Vagina (tissue), 2 donors: ENCODE measurements at regions not wholly inside any gene's neighbourhood (a gene's known extent, or its start where the extent isn't known, plus 50 kb on each side); places are given as distances from the start of the nearest gene placed in this dataset.

Source experiments
- DNase-seq, 2 donors: peaks; one replicate each; pipeline ENCODE4 v3.0.0-alpha.2; 2017; ENCODE audit errors: extremely low spot score in 2 of 2
- H3K27ac ChIP-seq: fragments of 200-600 bp; sonication (generic); one replicate; pipeline ENCODE4 v1.5.1; 2019
- H3K27me3 ChIP-seq: fragments of 200-600 bp; sonication (generic); one replicate; pipeline ENCODE4 v1.5.1; 2019
- H3K36me3 ChIP-seq, 2 donors: fragments of 200-600 bp; sonication (generic); one replicate each; pipeline ENCODE4 v1.5.1; 2017 to 2019
- H3K4me1 ChIP-seq: fragments of 200-600 bp; sonication (generic); one replicate; pipeline ENCODE4 v1.5.1; 2019
- H3K4me3 ChIP-seq, 2 donors: fragments of 200-600 bp; sonication (generic); 1 replicate in 1 of 2; 2 replicates in 1 of 2; pipeline ENCODE4 v1.5.1; 2016 to 2019
- H3K9me3 ChIP-seq: fragments of 200-600 bp; sonication (generic); one replicate; pipeline ENCODE4 v1.5.1; 2019
- POLR2A ChIP-seq, 2 donors: fragments of 450-650 bp; IDR thresholded peaks; one replicate each; pipeline ENCODE4 v1.6.1; 2017; ENCODE audit warnings: antibody characterized with exemption in 2 of 2, mild to moderate bottlenecking in 2 of 2, moderate library complexity in 2 of 2
- POLR2AphosphoS5 ChIP-seq, 2 donors: sonication (generic); formaldehyde crosslinking; IDR thresholded peaks; one replicate each; pipeline ENCODE4 v1.9.0; 2017; ENCODE audit warnings: antibody characterized with exemption in 2 of 2, mild to moderate bottlenecking in 2 of 2, low read depth in 1 of 2; ENCODE audit not compliant: insufficient read depth in 1 of 2
- intact Hi-C: fragments of 100-400 bp; cut with DNase I; formaldehyde crosslinking; loops from one replicate; pipeline ENCODE4 v1.15.1; 2023
- TF ChIP-seq, protein P1 (sequence below), 3 experiments: fragments of 450-650 bp in 2 of 3; fragments of 200-600 bp in 1 of 3; sonication (generic) in 1 of 3; IDR thresholded peaks; one replicate each; pipeline ENCODE4 v1.5.1; 2017 to 2019; ENCODE audit warnings: antibody characterized with exemption in 3 of 3, mild to moderate bottlenecking in 2 of 3, moderate library complexity in 2 of 3

DNA sequence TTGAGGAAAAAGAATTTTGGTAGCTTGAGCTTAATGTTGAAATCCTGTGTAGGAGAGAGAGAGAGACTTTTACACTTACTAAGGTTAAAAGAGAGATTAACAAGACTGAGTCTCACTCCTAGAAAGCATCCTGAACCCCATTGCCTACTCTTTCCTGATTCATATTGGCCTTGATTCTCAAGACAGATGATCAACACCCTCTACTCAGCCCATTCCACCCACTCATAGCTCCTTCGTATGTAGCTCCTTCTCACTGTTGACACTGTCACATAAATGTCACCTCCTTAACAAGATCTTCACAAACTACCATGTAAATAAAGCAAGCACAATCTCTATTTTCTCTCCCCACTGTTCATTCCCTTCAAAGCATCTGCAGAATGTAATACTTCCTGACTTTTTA lies 574.6 kb upstream of the LMCD1 start:
- Histone ChIP-seq H3K27ac (no peak overlapping the region), H3K36me3 (no peaks in the 10 kb centered on the region), H3K27me3 (no peaks in the 10 kb centered on the region), H3K4me3 (no peak overlapping the region), H3K9me3 (no peaks in the 10 kb centered on the region), H3K4me1 (no peaks in the 10 kb centered on the region)
- intact Hi-C loops = no loop called here
- TF ChIP-seq POLR2AphosphoS5 (IDR thresholded peaks at IDR 0.05; ENCODE audit: insufficient read depth in 1 of 2, low read depth in 1 of 2) = no peak
- TF ChIP-seq POLR2A (IDR thresholded peaks at IDR 0.05) = no peak
- TF ChIP-seq, protein P1, sequence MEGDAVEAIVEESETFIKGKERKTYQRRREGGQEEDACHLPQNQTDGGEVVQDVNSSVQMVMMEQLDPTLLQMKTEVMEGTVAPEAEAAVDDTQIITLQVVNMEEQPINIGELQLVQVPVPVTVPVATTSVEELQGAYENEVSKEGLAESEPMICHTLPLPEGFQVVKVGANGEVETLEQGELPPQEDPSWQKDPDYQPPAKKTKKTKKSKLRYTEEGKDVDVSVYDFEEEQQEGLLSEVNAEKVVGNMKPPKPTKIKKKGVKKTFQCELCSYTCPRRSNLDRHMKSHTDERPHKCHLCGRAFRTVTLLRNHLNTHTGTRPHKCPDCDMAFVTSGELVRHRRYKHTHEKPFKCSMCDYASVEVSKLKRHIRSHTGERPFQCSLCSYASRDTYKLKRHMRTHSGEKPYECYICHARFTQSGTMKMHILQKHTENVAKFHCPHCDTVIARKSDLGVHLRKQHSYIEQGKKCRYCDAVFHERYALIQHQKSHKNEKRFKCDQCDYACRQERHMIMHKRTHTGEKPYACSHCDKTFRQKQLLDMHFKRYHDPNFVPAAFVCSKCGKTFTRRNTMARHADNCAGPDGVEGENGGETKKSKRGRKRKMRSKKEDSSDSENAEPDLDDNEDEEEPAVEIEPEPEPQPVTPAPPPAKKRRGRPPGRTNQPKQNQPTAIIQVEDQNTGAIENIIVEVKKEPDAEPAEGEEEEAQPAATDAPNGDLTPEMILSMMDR (IDR thresholded peaks at IDR 0.05) = no peak
- DNase-seq = no peak

DNA sequence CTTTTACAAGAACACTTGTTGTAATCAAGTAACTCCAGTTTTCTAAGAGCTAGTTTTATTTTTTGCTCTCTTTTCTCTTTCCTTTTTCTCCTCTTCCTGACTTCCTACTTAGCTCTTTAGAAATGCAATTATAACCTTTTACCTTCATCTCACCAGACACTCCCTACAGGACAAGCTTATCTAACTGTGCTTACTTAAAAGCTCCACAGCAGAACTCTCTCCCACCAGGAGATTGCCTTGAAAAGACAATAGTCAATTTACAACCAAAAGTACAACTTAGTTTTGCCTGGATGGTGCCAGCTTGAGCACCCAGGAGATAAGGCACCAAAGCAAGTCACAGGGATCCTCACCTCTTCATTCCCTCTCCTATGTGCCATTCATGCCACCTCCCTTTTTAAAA lies 573.8 kb upstream of the LMCD1 start:
- Histone ChIP-seq H3K4me1 (no peaks in the 10 kb centered on the region), H3K27me3 (no peaks in the 10 kb centered on the region), H3K9me3 (no peaks in the 10 kb centered on the region), H3K36me3 (no peaks in the 10 kb centered on the region), H3K27ac (no peak overlapping the region), H3K4me3 (no peak overlapping the region)
- intact Hi-C loops = no loop called here
- TF ChIP-seq POLR2A (IDR thresholded peaks at IDR 0.05) (no peak), POLR2AphosphoS5 (IDR thresholded peaks at IDR 0.05; ENCODE audit: insufficient read depth in 1 of 2, low read depth in 1 of 2) (no peak)
- TF ChIP-seq, protein P1 (IDR thresholded peaks at IDR 0.05) = no peak
- DNase-seq = no peak

DNA sequence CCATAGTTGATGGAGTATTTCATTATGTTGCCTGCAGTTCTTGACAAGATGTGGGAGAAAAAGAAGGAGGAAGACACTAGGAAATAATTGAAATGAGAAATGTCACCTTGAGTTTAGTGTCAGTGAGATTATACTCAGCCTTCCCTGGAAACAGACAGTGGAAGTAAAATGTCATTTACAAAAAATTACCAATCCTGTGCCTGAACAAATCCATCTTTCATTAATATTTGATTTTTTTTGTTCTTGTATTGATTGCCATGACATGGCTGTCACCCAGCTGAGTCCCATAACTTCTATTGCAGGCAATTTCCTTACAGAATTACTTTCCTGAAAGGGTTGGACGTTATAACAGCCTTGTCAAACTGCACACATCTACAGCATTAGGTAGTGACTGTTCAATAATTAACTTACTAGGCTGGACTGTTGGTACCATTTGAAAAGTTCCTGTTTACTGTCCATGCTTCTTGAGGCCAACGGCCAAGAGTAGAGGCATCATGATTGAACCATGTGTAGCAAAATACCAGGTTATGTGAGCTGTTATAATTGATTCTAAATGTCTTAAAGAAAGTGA lies 572.2 kb upstream of the LMCD1 start:
- Histone ChIP-seq H3K9me3 (no peaks in the 10 kb centered on the region), H3K4me1 (no peaks in the 10 kb centered on the region), H3K36me3 (no peaks in the 10 kb centered on the region), H3K27ac (no peak overlapping the region), H3K4me3 (no peak overlapping the region), H3K27me3 (no peaks in the 10 kb centered on the region)
- DNase-seq = no peak
- intact Hi-C loops = no loop called here
- TF ChIP-seq POLR2A (IDR thresholded peaks at IDR 0.05) = no peak
- no peak for TF ChIP-seq POLR2AphosphoS5 (IDR thresholded peaks at IDR 0.05; ENCODE audit: insufficient read depth in 1 of 2, low read depth in 1 of 2)
- TF ChIP-seq, protein P1 (IDR thresholded peaks at IDR 0.05) = no peak

DNA sequence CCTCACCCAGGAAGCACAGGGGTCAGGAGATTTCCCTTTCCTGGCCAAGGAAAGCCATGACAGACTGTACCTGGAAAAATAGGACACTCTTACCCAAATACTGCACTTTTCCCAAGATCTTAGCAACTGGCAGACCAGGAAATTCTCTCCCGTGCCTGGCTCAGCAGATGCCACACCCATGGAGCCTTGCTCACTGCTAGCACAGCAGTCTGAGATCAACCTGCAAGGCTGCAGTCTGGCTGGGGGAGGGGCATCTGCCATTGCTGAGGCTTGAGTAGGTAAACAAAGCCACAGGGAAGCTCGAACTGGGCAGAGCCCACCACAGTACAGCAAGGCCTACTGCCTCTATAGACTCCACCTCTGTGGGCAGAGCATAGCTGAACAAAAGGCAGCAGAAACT lies 567.3 kb upstream of the LMCD1 start:
- Histone ChIP-seq H3K27ac (no peak overlapping the region), H3K4me1 (no peaks in the 10 kb centered on the region), H3K27me3 (no peaks in the 10 kb centered on the region), H3K36me3 (no peaks in the 10 kb centered on the region), H3K9me3 (no peaks in the 10 kb centered on the region), H3K4me3 (no peak overlapping the region)
- DNase-seq = no peak
- intact Hi-C loops = no loop called here
- TF ChIP-seq POLR2AphosphoS5 (IDR thresholded peaks at IDR 0.05; ENCODE audit: insufficient read depth in 1 of 2, low read depth in 1 of 2) (no peak), POLR2A (IDR thresholded peaks at IDR 0.05) (no peak)
- TF ChIP-seq, protein P1 (IDR thresholded peaks at IDR 0.05) = no peak

DNA sequence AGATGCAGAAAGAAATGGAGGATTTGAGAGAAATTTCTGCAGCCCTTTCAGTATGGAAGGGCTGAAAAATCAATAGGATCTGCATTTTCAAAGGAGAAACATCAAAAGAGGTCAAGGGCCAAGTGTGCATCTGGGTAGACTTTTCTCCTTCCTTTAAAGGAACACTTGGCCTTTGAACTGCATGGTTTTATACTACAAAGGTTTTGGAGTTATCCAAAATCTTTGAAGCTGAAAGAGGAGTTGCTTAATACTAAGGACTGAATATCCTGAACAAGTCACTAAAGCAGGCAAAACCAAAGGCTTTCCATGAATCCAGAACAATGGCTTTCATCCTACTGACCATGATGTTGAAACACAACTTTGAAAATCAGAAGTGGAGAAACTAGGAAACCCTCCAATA lies 553.7 kb upstream of the LMCD1 start:
- TF ChIP-seq, protein P1 (IDR thresholded peaks at IDR 0.05) = no peak
- no peak for TF ChIP-seq POLR2AphosphoS5 (IDR thresholded peaks at IDR 0.05; ENCODE audit: insufficient read depth in 1 of 2, low read depth in 1 of 2)
- TF ChIP-seq POLR2A (IDR thresholded peaks at IDR 0.05) = no peak
- intact Hi-C loops = no loop called here
- Histone ChIP-seq H3K4me1 (no peaks in the 10 kb centered on the region), H3K9me3 (no peaks in the 10 kb centered on the region), H3K36me3 (no peaks in the 10 kb centered on the region), H3K4me3 (no peak overlapping the region), H3K27me3 (no peaks in the 10 kb centered on the region), H3K27ac (no peak overlapping the region)
- no peak for DNase-seq
